ENCODE measurements at regions not wholly inside any gene's neighbourhood (a gene's known extent, or its start where the extent isn't known, plus 50 kb on each side); places are given as distances from the start of the nearest gene placed in this dataset.

GRCh38 chr16:79792076-79792475 is 191.5 kb upstream of the MAF start:
- H3K4me3 ChIP-seq (ENCODE audit: low read length): no peak overlapping the region
- Mint-ChIP-seq H3K36me3 (no peaks in the 10 kb centered on the region), H3K27ac (no peak overlapping the region), H3K27me3 (peaks cover 0 to 10% (median 0%) of the 10 kb centered on the region in 5 donors), H3K4me3 (no peak overlapping the region), H3K4me1 (no peaks in the 10 kb centered on the region), H3K9me3 (peaks cover 0 to 6% (median 0%) of the 10 kb centered on the region in 11 donors)
- H3K9me3 ChIP-seq (ENCODE audit: control insufficient read depth in 2 of 3, low read length in 3 of 3): no peaks in the 10 kb centered on the region
- no peak for ATAC-seq
- H3K4me1 ChIP-seq (ENCODE audit: control insufficient read depth in 2 of 2, insufficient read depth in 2 of 2, low read length in 2 of 2): no peaks in the 10 kb centered on the region
- ChIA-PET CTCF (no interaction called here), POLR2A (no interaction called here)
- no peak overlapping the region for H3K27ac ChIP-seq (ENCODE audit: low read depth, low read length)
- intact Hi-C loops (cut with micrococcal nuclease): no loop called here
- H3K27me3 ChIP-seq (ENCODE audit: control insufficient read depth in 2 of 2, insufficient read depth in 2 of 2, low read length in 2 of 2): no peaks in the 10 kb centered on the region
- no peak for DNase-seq
- no peaks in the 10 kb centered on the region for H3K36me3 ChIP-seq (ENCODE audit: control insufficient read depth in 2 of 3, insufficient read depth in 3 of 3, low read length in 3 of 3)

GRCh38 chr16:79790854-79791253 is 190.3 kb upstream of the MAF start:
- peaks cover 0 to 3% (median 0%) of the 10 kb centered on the region in 3 experiments for H3K9me3 ChIP-seq (ENCODE audit: control insufficient read depth in 2 of 3, low read length in 3 of 3)
- H3K4me3 Mint-ChIP-seq: no peak overlapping the region
- no peaks in the 10 kb centered on the region for H3K36me3 Mint-ChIP-seq
- no peak for DNase-seq
- peaks cover 0 to 6% (median 0%) of the 10 kb centered on the region in 11 donors for H3K9me3 Mint-ChIP-seq
- no peak for ATAC-seq
- CTCF ChIA-PET: no interaction called here
- H3K4me1 ChIP-seq (ENCODE audit: control insufficient read depth in 2 of 2, insufficient read depth in 2 of 2, low read length in 2 of 2): no peaks in the 10 kb centered on the region
- no peak overlapping the region for H3K4me3 ChIP-seq (ENCODE audit: low read length)
- H3K27me3 ChIP-seq (ENCODE audit: control insufficient read depth in 2 of 2, insufficient read depth in 2 of 2, low read length in 2 of 2): no peaks in the 10 kb centered on the region
- H3K27ac ChIP-seq (ENCODE audit: low read depth, low read length): no peak overlapping the region
- H3K36me3 ChIP-seq (ENCODE audit: control insufficient read depth in 2 of 3, insufficient read depth in 3 of 3, low read length in 3 of 3): no peaks in the 10 kb centered on the region
- intact Hi-C loops (cut with micrococcal nuclease): no loop called here
- H3K4me1 Mint-ChIP-seq: no peaks in the 10 kb centered on the region
- peaks cover 0 to 10% (median 0%) of the 10 kb centered on the region in 5 donors for H3K27me3 Mint-ChIP-seq
- H3K27ac Mint-ChIP-seq: no peak overlapping the region
- POLR2A ChIA-PET: no interaction called here

- Mint-ChIP-seq H3K36me3 (no peaks in the 10 kb centered on the region), H3K9me3 (peaks cover 0 to 3% (median 0%) of the 10 kb centered on the region in 11 donors), H3K4me3 (no peak overlapping the region), H3K4me1 (no peaks in the 10 kb centered on the region), H3K27ac (no peak overlapping the region), H3K27me3 (peaks cover 0 to 7% (median 1%) of the 10 kb centered on the region in 5 donors)
- H3K4me3 ChIP-seq (ENCODE audit: low read length): no peak overlapping the region
- no peak overlapping the region for H3K27ac ChIP-seq (ENCODE audit: low read depth, low read length)
- H3K36me3 ChIP-seq (ENCODE audit: control insufficient read depth in 2 of 3, insufficient read depth in 3 of 3, low read length in 3 of 3): no peaks in the 10 kb centered on the region
- CTCF ChIA-PET: no interaction called here
- DNase-seq (no peak), ATAC-seq (no peak)
- H3K9me3 ChIP-seq (ENCODE audit: control insufficient read depth in 2 of 3, low read length in 3 of 3): peaks cover 0 to 3% (median 0%) of the 10 kb centered on the region in 3 experiments
- H3K4me1 ChIP-seq (ENCODE audit: control insufficient read depth in 2 of 2, insufficient read depth in 2 of 2, low read length in 2 of 2): no peaks in the 10 kb centered on the region
- H3K27me3 ChIP-seq (ENCODE audit: control insufficient read depth in 2 of 2, insufficient read depth in 2 of 2, low read length in 2 of 2): no peaks in the 10 kb centered on the region
- intact Hi-C loops (cut with micrococcal nuclease): no loop called here
- POLR2A ChIA-PET: no interaction called here
Observed at GRCh38 chr16:79788949-79789348, 188.4 kb upstream of the MAF start.

- no peak for DNase-seq
- H3K9me3 ChIP-seq (ENCODE audit: control insufficient read depth in 2 of 3, low read length in 3 of 3): peaks cover 0 to 3% (median 0%) of the 10 kb centered on the region in 3 experiments
- no peak overlapping the region for H3K4me3 Mint-ChIP-seq
- ChIA-PET POLR2A (no interaction called here), CTCF (no interaction called here)
- no peaks in the 10 kb centered on the region for H3K4me1 Mint-ChIP-seq
- no peaks in the 10 kb centered on the region for H3K36me3 Mint-ChIP-seq
- intact Hi-C loops (cut with micrococcal nuclease): no loop called here
- no peaks in the 10 kb centered on the region for H3K27me3 ChIP-seq (ENCODE audit: control insufficient read depth in 2 of 2, insufficient read depth in 2 of 2, low read length in 2 of 2)
- H3K4me1 ChIP-seq (ENCODE audit: control insufficient read depth in 2 of 2, insufficient read depth in 2 of 2, low read length in 2 of 2): no peaks in the 10 kb centered on the region
- no peaks in the 10 kb centered on the region for H3K36me3 ChIP-seq (ENCODE audit: control insufficient read depth in 2 of 3, insufficient read depth in 3 of 3, low read length in 3 of 3)
- no peak overlapping the region for H3K27ac Mint-ChIP-seq
- no peak overlapping the region for H3K27ac ChIP-seq (ENCODE audit: low read depth, low read length)
- ATAC-seq: no peak
- peaks cover 0 to 12% (median 4%) of the 10 kb centered on the region in 5 donors for H3K27me3 Mint-ChIP-seq
- H3K4me3 ChIP-seq (ENCODE audit: low read length): no peak overlapping the region
- peaks cover 0 to 3% (median 0%) of the 10 kb centered on the region in 11 donors for H3K9me3 Mint-ChIP-seq
Observed at GRCh38 chr16:79786389-79786788, 185.9 kb upstream of the MAF start.

GRCh38 chr16:79784007-79784406 is 183.5 kb upstream of the MAF start:
- peaks cover 0 to 1% (median 0%) of the 10 kb centered on the region in 11 donors for H3K9me3 Mint-ChIP-seq
- no peak overlapping the region for H3K27ac ChIP-seq (ENCODE audit: low read depth, low read length)
- H3K36me3 Mint-ChIP-seq: no peaks in the 10 kb centered on the region
- intact Hi-C loops (cut with micrococcal nuclease): no loop called here
- CTCF ChIA-PET: interaction anchor here (0.9 kb wide), 1 partner anchor 23 kb away, joined by 3 read pairs; no protein-coding TSS in a partner anchor
- H3K4me1 ChIP-seq (ENCODE audit: control insufficient read depth in 2 of 2, insufficient read depth in 2 of 2, low read length in 2 of 2): no peaks in the 10 kb centered on the region
- DNase-seq (no peak), ATAC-seq (no peak)
- no peaks in the 10 kb centered on the region for H3K27me3 ChIP-seq (ENCODE audit: control insufficient read depth in 2 of 2, insufficient read depth in 2 of 2, low read length in 2 of 2)
- no peaks in the 10 kb centered on the region for H3K36me3 ChIP-seq (ENCODE audit: control insufficient read depth in 2 of 3, insufficient read depth in 3 of 3, low read length in 3 of 3)
- H3K27me3 Mint-ChIP-seq: peaks cover 0 to 17% (median 13%) of the 10 kb centered on the region in 5 donors
- POLR2A ChIA-PET: no interaction called here
- H3K4me1 Mint-ChIP-seq: no peaks in the 10 kb centered on the region
- H3K4me3 Mint-ChIP-seq: no peak overlapping the region
- no peak overlapping the region for H3K27ac Mint-ChIP-seq
- no peak overlapping the region for H3K4me3 ChIP-seq (ENCODE audit: low read length)
- peaks cover 0 to 3% (median 0%) of the 10 kb centered on the region in 3 experiments for H3K9me3 ChIP-seq (ENCODE audit: control insufficient read depth in 2 of 3, low read length in 3 of 3)

- ATAC-seq (no peak), DNase-seq (no peak)
- H3K27me3 Mint-ChIP-seq: peaks cover 5 to 41% (median 13%) of the 10 kb centered on the region in 5 donors
- POLR2A ChIA-PET: no interaction called here
- peaks cover 0 to 1% (median 0%) of the 10 kb centered on the region in 11 donors for H3K9me3 Mint-ChIP-seq
- H3K4me1 ChIP-seq (ENCODE audit: control insufficient read depth in 2 of 2, insufficient read depth in 2 of 2, low read length in 2 of 2): no peaks in the 10 kb centered on the region
- H3K4me3 Mint-ChIP-seq: no peak overlapping the region
- intact Hi-C loops (cut with micrococcal nuclease): no loop called here
- H3K27ac Mint-ChIP-seq: no peak overlapping the region
- H3K4me1 Mint-ChIP-seq: peaks cover 0 to 3% (median 0%) of the 10 kb centered on the region in 7 donors
- no peak overlapping the region for H3K27ac ChIP-seq (ENCODE audit: low read depth, low read length)
- no peaks in the 10 kb centered on the region for H3K27me3 ChIP-seq (ENCODE audit: control insufficient read depth in 2 of 2, insufficient read depth in 2 of 2, low read length in 2 of 2)
- CTCF ChIA-PET: no interaction called here
- no peaks in the 10 kb centered on the region for H3K36me3 ChIP-seq (ENCODE audit: control insufficient read depth in 2 of 3, insufficient read depth in 3 of 3, low read length in 3 of 3)
- no peaks in the 10 kb centered on the region for H3K9me3 ChIP-seq (ENCODE audit: control insufficient read depth in 2 of 3, low read length in 3 of 3)
- H3K36me3 Mint-ChIP-seq: no peaks in the 10 kb centered on the region
- no peak overlapping the region for H3K4me3 ChIP-seq (ENCODE audit: low read length)
Observed at GRCh38 chr16:79777679-79778078, 177.1 kb upstream of the MAF start.

- H3K4me3 Mint-ChIP-seq: no peak overlapping the region
- Histone ChIP-seq H3K27me3 (ENCODE audit: control insufficient read depth in 2 of 2, insufficient read depth in 2 of 2, low read length in 2 of 2) (no peaks in the 10 kb centered on the region), H3K27ac (ENCODE audit: low read depth, low read length) (no peak overlapping the region), H3K4me3 (ENCODE audit: low read length) (no peak overlapping the region), H3K9me3 (ENCODE audit: control insufficient read depth in 2 of 3, low read length in 3 of 3) (no peaks in the 10 kb centered on the region), H3K4me1 (ENCODE audit: control insufficient read depth in 2 of 2, insufficient read depth in 2 of 2, low read length in 2 of 2) (no peaks in the 10 kb centered on the region), H3K36me3 (ENCODE audit: control insufficient read depth in 2 of 3, insufficient read depth in 3 of 3, low read length in 3 of 3) (no peaks in the 10 kb centered on the region)
- H3K9me3 Mint-ChIP-seq: peaks cover 0 to 1% (median 0%) of the 10 kb centered on the region in 11 donors
- ChIA-PET POLR2A (no interaction called here), CTCF (no interaction called here)
- DNase-seq: no peak
- peaks cover 8 to 44% (median 20%) of the 10 kb centered on the region in 5 donors for H3K27me3 Mint-ChIP-seq
- H3K36me3 Mint-ChIP-seq: no peaks in the 10 kb centered on the region
- H3K4me1 Mint-ChIP-seq: peaks cover 0 to 3% (median 0%) of the 10 kb centered on the region in 7 donors
- H3K27ac Mint-ChIP-seq: no peak overlapping the region
- ATAC-seq: no peak
- intact Hi-C loops (cut with micrococcal nuclease): no loop called here
Observed at GRCh38 chr16:79776243-79776847, 175.8 kb upstream of the MAF start.

Measured in naive thymus-derived CD4-positive, alpha-beta T cell (primary cell).